Nephron progenitor cell (in vitro differentiated cells): ENCODE measurements at regions not wholly inside any gene's neighbourhood (a gene's known extent, or its start where the extent isn't known, plus 50 kb on each side); places are given as distances from the start of the nearest gene placed in this dataset.
"Not testable (repeated sequence)": the region's sequence is repeated elsewhere in the genome, so short reads cannot be mapped to it uniquely, and the experiment has no call there.

ENCODE experiments used
- DNase-seq: peaks from one replicate; pipeline ENCODE4 v3.0.0; 2021
- H3K27ac Mint-ChIP-seq: 2 replicates; pipeline ENCODE4 v1.8.0; 2021; ENCODE audit warnings: mild to moderate bottlenecking, moderate library complexity, mixed read lengths
- H3K27me3 Mint-ChIP-seq: 2 replicates; pipeline ENCODE4 v1.8.0; 2021; ENCODE audit warnings: mild to moderate bottlenecking, low read depth, mixed read lengths; ENCODE audit not compliant: poor library complexity
- H3K36me3 Mint-ChIP-seq: 2 replicates; pipeline ENCODE4 v1.8.0; 2021; ENCODE audit warnings: low read depth, mixed read lengths
- H3K4me1 Mint-ChIP-seq: 2 replicates; pipeline ENCODE4 v1.8.0; 2021; ENCODE audit warnings: mixed read lengths
- H3K4me3 Mint-ChIP-seq: 2 replicates; pipeline ENCODE4 v1.8.0; 2021; ENCODE audit warnings: mild to moderate bottlenecking, moderate library complexity, mixed read lengths
- H3K9me3 Mint-ChIP-seq: 2 replicates; pipeline ENCODE4 v1.8.0; 2021; ENCODE audit warnings: mild to moderate bottlenecking, moderate library complexity, mixed read lengths
- CTCF ChIP-seq: fragments of 200-600 bp; sonication (generic); IDR thresholded peaks from 2 replicates; pipeline ENCODE4 v1.5.0; 2021; ENCODE audit warnings: antibody characterized with exemption

- H3K9me3 Mint-ChIP-seq, H3K27me3 Mint-ChIP-seq: not testable (repeated sequence)
Observed at GRCh38 chr1:149841597-149842238, 57.6 kb upstream of the BOLA1 start.

GRCh38 chr1:149842458-149843064 is 56.8 kb upstream of the BOLA1 start:
- not testable (repeated sequence) for H3K27ac Mint-ChIP-seq, H3K27me3 Mint-ChIP-seq, H3K4me3 Mint-ChIP-seq, H3K9me3 Mint-ChIP-seq, H3K36me3 Mint-ChIP-seq, DNase-seq
- peaks cover 44% of the 10 kb centered on the region for H3K4me1 Mint-ChIP-seq

More at GRCh38 chr1:149841597-149842238, 57.6 kb upstream of the BOLA1 start:
- not testable (repeated sequence) for H3K4me3 Mint-ChIP-seq, DNase-seq, H3K36me3 Mint-ChIP-seq, H3K27ac Mint-ChIP-seq
- H3K4me1 Mint-ChIP-seq: peaks cover 35% of the 10 kb centered on the region

- no peak for DNase-seq
Observed at GRCh38 chr1:149843431-149844041, 55.8 kb upstream of the BOLA1 start.

GRCh38 chr1:149844101-149844500 is 55.3 kb upstream of the BOLA1 start:
- no peak for DNase-seq

More at GRCh38 chr1:149843431-149844041, 55.8 kb upstream of the BOLA1 start:
- peaks cover 49% of the 10 kb centered on the region for H3K4me1 Mint-ChIP-seq
- peak overlapping the region; percentile 88 for H3K27ac Mint-ChIP-seq
- H3K9me3 Mint-ChIP-seq: no peaks in the 10 kb centered on the region
- H3K27me3 Mint-ChIP-seq: no peaks in the 10 kb centered on the region
- H3K36me3 Mint-ChIP-seq: no peaks in the 10 kb centered on the region
- peak overlapping the region; percentile 88 for H3K4me3 Mint-ChIP-seq
- TF ChIP-seq CTCF: no peak

GRCh38 chr1:149844650-149845255 is 54.6 kb upstream of the BOLA1 start:
- no peaks in the 10 kb centered on the region for H3K27me3 Mint-ChIP-seq
- DNase-seq: no peak
- H3K36me3 Mint-ChIP-seq: no peaks in the 10 kb centered on the region
- TF ChIP-seq CTCF: no peak
- no peaks in the 10 kb centered on the region for H3K9me3 Mint-ChIP-seq
- H3K27ac Mint-ChIP-seq: peak overlapping the region; percentile 89
- H3K4me1 Mint-ChIP-seq: peaks cover 62% of the 10 kb centered on the region
- H3K4me3 Mint-ChIP-seq: peak overlapping the region; percentile 88

More at GRCh38 chr1:149844101-149844500, 55.3 kb upstream of the BOLA1 start:
- peak overlapping the region; percentile 88 for H3K4me3 Mint-ChIP-seq
- no peaks in the 10 kb centered on the region for H3K36me3 Mint-ChIP-seq
- H3K9me3 Mint-ChIP-seq: no peaks in the 10 kb centered on the region
- H3K27me3 Mint-ChIP-seq: no peaks in the 10 kb centered on the region
- no peak for TF ChIP-seq CTCF
- H3K4me1 Mint-ChIP-seq: peaks cover 55% of the 10 kb centered on the region
- H3K27ac Mint-ChIP-seq: peak overlapping the region; percentile 88

- DNase-seq: no peak
- Mint-ChIP-seq H3K4me3 (peak overlapping the region; percentile 88), H3K36me3 (no peaks in the 10 kb centered on the region), H3K4me1 (peaks cover 65% of the 10 kb centered on the region), H3K27ac (peak overlapping the region; percentile 89), H3K27me3 (no peaks in the 10 kb centered on the region), H3K9me3 (no peaks in the 10 kb centered on the region)
- no peak for TF ChIP-seq CTCF
Observed at GRCh38 chr1:149845416-149845815, 54.0 kb upstream of the BOLA1 start.
